DOHH2 (cell line): ENCODE measurements at regions not wholly inside any gene's neighbourhood (a gene's known extent, or its start where the extent isn't known, plus 50 kb on each side); places are given as distances from the start of the nearest gene placed in this dataset.
"Not testable (repeated sequence)": the region's sequence is repeated elsewhere in the genome, so short reads cannot be mapped to it uniquely, and the experiment has no call there.

Source experiments
- H3F3A ChIP-seq: fragments of 200-600 bp; sonication (generic), shearing (Covaris generic); 2 replicates; pipeline ENCODE4 v1.6.0; 2016; ENCODE audit warnings: antibody characterized with exemption, mild to moderate bottlenecking; ENCODE audit not compliant: control insufficient read depth, insufficient read depth
- H3K27ac ChIP-seq: fragments of 200-600 bp; sonication (generic); 2 replicates; pipeline ENCODE4 v1.5.1; 2014; ENCODE audit warnings: low read depth, mild to moderate bottlenecking, low read length, moderate library complexity
- H3K27me3 ChIP-seq: fragments of 200-600 bp; sonication (generic); 2 replicates; pipeline ENCODE4 v1.6.1; 2014; ENCODE audit warnings: mild to moderate bottlenecking, low read length, mixed read lengths; ENCODE audit not compliant: control insufficient read depth
- H3K36me3 ChIP-seq: fragments of 200-600 bp; sonication (generic); 2 replicates; pipeline ENCODE4 v1.6.1; 2014; ENCODE audit warnings: mild to moderate bottlenecking, low read length, moderate library complexity, mixed read lengths; ENCODE audit not compliant: control insufficient read depth
- H3K4me1 ChIP-seq: fragments of 200-600 bp; sonication (generic); 2 replicates; pipeline ENCODE4 v1.6.1; 2014; ENCODE audit warnings: mild to moderate bottlenecking, low read length, mixed read lengths; ENCODE audit not compliant: control insufficient read depth
- H3K4me2 ChIP-seq: fragments of 200-600 bp; sonication (generic); 2 replicates; pipeline ENCODE4 v1.6.0; 2014; ENCODE audit warnings: mild to moderate bottlenecking, low read length, moderate library complexity
- H3K4me3 ChIP-seq: fragments of 200-600 bp; sonication (generic); 2 replicates; pipeline ENCODE4 v1.5.1; 2014; ENCODE audit warnings: mild to moderate bottlenecking, low read length, mixed read lengths
- H3K79me2 ChIP-seq: fragments of 200-600 bp; sonication (generic); 2 replicates; pipeline ENCODE4 v1.6.1; 2014; ENCODE audit warnings: mild to moderate bottlenecking, low read length, mixed read lengths; ENCODE audit not compliant: control insufficient read depth
- H3K9me2 ChIP-seq: fragments of 200-600 bp; sonication (generic); replicated peaks from 2 replicates; pipeline ENCODE4 v1.6.1; 2014; ENCODE audit warnings: mild to moderate bottlenecking, low read length, mixed read lengths; ENCODE audit not compliant: control insufficient read depth
- H3K9me3 ChIP-seq: fragments of 200-600 bp; sonication (generic); 2 replicates; pipeline ENCODE4 v1.6.1; 2014; ENCODE audit warnings: antibody characterized with exemption, low read length, mixed read lengths; ENCODE audit not compliant: control insufficient read depth, insufficient read depth
- H4K20me1 ChIP-seq: fragments of 200-600 bp; sonication (generic); 2 replicates; pipeline ENCODE4 v1.6.0; 2014; ENCODE audit warnings: low read depth, mild to moderate bottlenecking, antibody characterized with exemption, low read length, moderate library complexity; ENCODE audit not compliant: control insufficient read depth, insufficient read depth
- CTCF ChIP-seq: fragments of 200-600 bp; sonication (generic); IDR thresholded peaks from one replicate; pipeline ENCODE4 v1.5.1; 2014; ENCODE audit warnings: antibody characterized with exemption, mild to moderate bottlenecking, low read depth, low read length; ENCODE audit not compliant: poor library complexity, severe bottlenecking
- EZH2phosphoT487 ChIP-seq: fragments of 200-600 bp; sonication (generic); IDR thresholded peaks from 2 replicates; pipeline ENCODE4 v1.6.1; 2017; ENCODE audit warnings: borderline replicate concordance, mild to moderate bottlenecking, antibody characterized with exemption, low read length, moderate library complexity, mixed read lengths

GRCh38 chr17:27947005-27947406 is 53.8 kb upstream of the LYRM9 start:
- peak overlapping the region; percentile 38 for H3K4me3 ChIP-seq
- no peaks in the 10 kb centered on the region for H3K27me3 ChIP-seq
- H3K4me2 ChIP-seq = peak overlapping the region; percentile 53
- H3F3A ChIP-seq = no peaks in the 10 kb centered on the region
- no peak for TF ChIP-seq EZH2phosphoT487
- no peak for TF ChIP-seq CTCF
- H3K27ac ChIP-seq = no peak overlapping the region
- H3K79me2 ChIP-seq = no peaks in the 10 kb centered on the region
- no peaks in the 10 kb centered on the region for H3K9me3 ChIP-seq
- peaks cover 32% of the 10 kb centered on the region for H3K4me1 ChIP-seq
- no peaks in the 10 kb centered on the region for H3K36me3 ChIP-seq
- no peaks in the 10 kb centered on the region for H4K20me1 ChIP-seq
- H3K9me2 ChIP-seq = no peaks in the 10 kb centered on the region

GRCh38 chr17:27949304-27949703 is 56.1 kb upstream of the LYRM9 start:
- H3K4me3 ChIP-seq = no peak overlapping the region

GRCh38 chr17:27950225-27950624 is 57.1 kb upstream of the LYRM9 start:
- not testable (repeated sequence) for H3K9me3 ChIP-seq, H3K4me3 ChIP-seq, H4K20me1 ChIP-seq, H3K27me3 ChIP-seq, H3K79me2 ChIP-seq, H3K4me2 ChIP-seq, H3K9me2 ChIP-seq, H3K36me3 ChIP-seq, H3F3A ChIP-seq, H3K27ac ChIP-seq
- peaks cover 26% of the 10 kb centered on the region for H3K4me1 ChIP-seq

More at GRCh38 chr17:27949304-27949703, 56.1 kb upstream of the LYRM9 start:
- H3K9me3 ChIP-seq = no peaks in the 10 kb centered on the region
- no peaks in the 10 kb centered on the region for H3K79me2 ChIP-seq
- no peaks in the 10 kb centered on the region for H3F3A ChIP-seq
- H3K27me3 ChIP-seq = no peaks in the 10 kb centered on the region
- H4K20me1 ChIP-seq = no peaks in the 10 kb centered on the region
- TF ChIP-seq EZH2phosphoT487 (no peak), CTCF (no peak)
- no peak overlapping the region for H3K4me2 ChIP-seq
- H3K36me3 ChIP-seq = no peaks in the 10 kb centered on the region
- H3K9me2 ChIP-seq = no peaks in the 10 kb centered on the region
- no peak overlapping the region for H3K27ac ChIP-seq
- H3K4me1 ChIP-seq = peaks cover 35% of the 10 kb centered on the region

GRCh38 chr17:27950995-27951394 is 57.8 kb upstream of the LYRM9 start:
- Histone ChIP-seq H3K9me3 (no peaks in the 10 kb centered on the region), H3K36me3 (no peaks in the 10 kb centered on the region), H3K27me3 (peaks cover 8% of the 10 kb centered on the region), H3K27ac (no peak overlapping the region), H3K4me2 (no peak overlapping the region), H4K20me1 (no peaks in the 10 kb centered on the region), H3F3A (no peaks in the 10 kb centered on the region), H3K9me2 (no peaks in the 10 kb centered on the region), H3K4me3 (no peak overlapping the region), H3K4me1 (peaks cover 18% of the 10 kb centered on the region), H3K79me2 (no peaks in the 10 kb centered on the region)
- TF ChIP-seq EZH2phosphoT487 (no peak), CTCF (no peak)
